ENCODE measurements at regions not wholly inside any gene's neighbourhood (a gene's known extent, or its start where the extent isn't known, plus 50 kb on each side); places are given as distances from the start of the nearest gene placed in this dataset.
"Not testable (repeated sequence)": the region's sequence is repeated elsewhere in the genome, so short reads cannot be mapped to it uniquely, and the experiment has no call there.

GRCh38 chr12:92987362-92987761 is 58.3 kb upstream of the EEA1 start:
- DNase-seq: peak; percentile 73

DNA sequence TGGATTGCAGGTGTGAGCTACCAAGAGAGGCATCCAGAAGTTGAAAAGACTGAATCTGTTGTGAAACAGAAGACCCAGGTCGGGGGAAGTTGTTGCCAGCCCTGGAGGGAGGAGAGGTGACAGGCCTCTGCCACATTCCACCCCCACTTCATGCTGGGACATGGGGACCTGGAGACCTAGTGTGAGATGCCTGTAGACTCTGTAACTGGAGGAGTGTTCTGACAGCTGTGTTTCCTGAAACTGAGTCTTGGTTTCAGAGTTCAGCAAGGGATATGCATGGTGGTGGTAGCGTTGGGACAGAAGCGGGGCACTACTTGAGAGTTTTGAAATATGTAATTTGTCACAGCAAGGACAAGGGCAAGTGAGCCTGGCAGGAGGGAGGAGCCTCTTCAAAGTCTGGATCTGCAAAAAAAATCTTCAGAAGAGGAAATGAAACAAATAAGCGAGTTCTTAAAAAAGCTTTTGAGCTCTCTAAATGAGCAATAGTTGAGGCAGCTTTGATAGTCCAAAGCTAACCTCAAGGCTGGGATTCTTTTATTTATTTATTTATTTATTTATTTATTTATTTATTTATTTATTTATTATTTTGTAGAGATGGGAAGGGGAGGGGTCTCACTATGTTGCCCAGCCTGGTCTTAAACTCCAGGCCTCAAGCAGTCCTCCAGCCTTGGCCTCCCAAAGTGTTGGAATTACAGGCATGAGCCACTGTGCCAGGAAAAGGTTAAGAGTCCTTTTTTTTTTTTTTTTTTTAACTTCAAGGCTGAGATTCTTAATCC is 58.9 kb upstream of the EEA1 start:
- DNase-seq: no peak

- no peak for DNase-seq
Measured at GRCh38 chr12:92988622-92989130, 59.6 kb upstream of the EEA1 start.

DNA sequence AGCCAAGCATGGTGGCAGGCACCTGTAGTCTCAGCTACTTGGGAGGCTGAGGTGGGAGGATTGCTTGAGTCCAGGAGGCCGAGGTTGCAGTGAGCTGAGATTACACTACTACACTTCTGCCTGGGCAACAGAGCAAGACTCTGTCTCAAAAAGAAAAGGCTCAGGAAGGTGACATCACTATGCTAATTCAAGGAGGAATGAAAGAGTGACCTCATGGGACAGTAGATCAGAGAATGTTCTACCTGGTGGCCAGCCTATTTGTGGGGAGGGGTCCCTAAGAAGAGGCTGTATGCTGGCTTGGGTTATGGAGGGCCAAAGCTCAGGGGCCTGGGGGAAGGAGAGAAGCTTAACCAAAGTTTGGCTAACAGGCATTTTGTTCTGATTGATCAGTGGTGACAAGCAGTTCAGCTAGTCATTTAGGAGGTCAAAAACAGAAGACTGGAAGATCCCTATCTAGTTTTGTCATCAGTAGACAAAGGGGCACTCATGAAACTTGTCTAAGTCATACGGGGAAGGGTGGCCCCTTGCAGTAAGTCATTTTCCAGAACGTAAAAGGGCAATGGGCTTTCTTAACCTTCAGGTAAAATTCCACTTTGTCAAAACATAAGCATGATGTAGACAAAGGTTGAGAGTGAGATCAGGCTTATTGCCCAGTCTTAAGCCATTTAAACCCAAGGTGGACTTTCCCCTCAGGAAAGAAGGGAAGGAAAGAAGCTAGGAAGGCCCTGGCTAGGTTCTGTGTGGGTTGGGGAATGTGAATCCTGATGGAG is 60.8 kb upstream of the EEA1 start:
- no peak for DNase-seq

DNA sequence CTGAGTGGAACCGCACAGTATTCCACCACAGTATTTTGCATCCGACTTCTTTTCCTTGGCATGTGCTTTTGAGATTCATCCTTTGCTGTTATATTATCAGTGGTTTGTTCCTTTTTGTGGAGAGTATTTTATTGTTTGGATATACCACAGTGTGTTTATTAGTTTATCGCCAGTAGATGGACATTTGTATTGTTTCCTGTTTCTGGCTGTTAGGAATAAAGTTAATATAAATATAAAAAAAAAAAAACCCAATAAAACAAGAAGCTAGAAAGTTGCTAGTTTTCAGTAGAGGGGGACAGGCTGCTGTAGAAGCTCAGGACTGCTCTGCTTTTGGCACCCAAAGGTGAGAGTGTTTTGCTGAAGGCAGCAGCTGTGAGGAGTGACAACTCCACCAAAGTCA is 62.0 kb upstream of the EEA1 start:
- no peak for DNase-seq

- DNase-seq: no peak
Measured at GRCh38 chr12:92992041-92992440, 62.9 kb upstream of the EEA1 start.

DNA sequence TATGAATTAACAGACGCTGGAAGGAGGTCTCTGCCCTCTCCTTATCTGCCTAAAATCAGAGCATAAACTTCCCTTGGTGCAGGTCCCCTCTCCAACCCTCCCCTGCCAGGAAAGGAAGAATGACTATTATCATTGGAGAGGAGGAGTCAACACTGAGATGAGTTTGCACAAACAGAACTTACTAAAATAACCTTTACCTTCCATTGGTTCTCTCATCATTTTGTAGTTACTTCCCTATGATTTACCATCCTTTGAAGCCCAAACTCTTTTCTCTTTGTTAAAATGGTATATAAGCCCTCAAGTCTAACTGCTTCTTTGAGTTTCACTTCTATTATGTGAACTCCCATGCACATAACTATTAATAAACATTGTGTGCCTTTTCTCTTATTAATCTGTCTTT is 64.2 kb upstream of the EEA1 start:
- no peak for DNase-seq

- no peak for DNase-seq
Measured at GRCh38 chr12:92995258-92995903, 66.3 kb upstream of the EEA1 start.

DNA sequence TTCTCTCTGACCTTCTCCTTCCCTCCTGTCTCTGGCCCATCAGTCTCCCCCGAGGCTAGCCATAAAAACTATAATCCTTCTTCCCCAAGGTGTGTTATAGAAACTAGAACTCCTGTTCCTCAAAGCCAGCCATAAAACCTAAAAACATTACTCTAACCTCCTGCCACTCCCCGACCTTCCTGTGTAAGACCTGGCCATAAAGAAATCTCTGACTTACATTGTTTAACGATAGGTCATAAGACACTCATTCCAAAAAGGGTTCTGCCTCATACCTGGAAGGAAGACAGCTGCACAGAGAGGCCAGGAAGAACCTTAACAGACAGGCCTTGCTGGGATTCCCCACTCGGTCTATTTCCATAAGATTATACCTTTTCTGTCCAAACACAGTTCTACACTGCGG is 70.9 kb upstream of the EEA1 start:
- no peak for DNase-seq

GRCh38 chr12:93001407-93001806 is 72.3 kb upstream of the EEA1 start:
- no peak for DNase-seq

GRCh38 chr12:93002293-93003054 is 73.4 kb upstream of the EEA1 start:
- no peak for DNase-seq

GRCh38 chr12:93003531-93004239 is 74.6 kb upstream of the EEA1 start:
- no peak for DNase-seq

DNA sequence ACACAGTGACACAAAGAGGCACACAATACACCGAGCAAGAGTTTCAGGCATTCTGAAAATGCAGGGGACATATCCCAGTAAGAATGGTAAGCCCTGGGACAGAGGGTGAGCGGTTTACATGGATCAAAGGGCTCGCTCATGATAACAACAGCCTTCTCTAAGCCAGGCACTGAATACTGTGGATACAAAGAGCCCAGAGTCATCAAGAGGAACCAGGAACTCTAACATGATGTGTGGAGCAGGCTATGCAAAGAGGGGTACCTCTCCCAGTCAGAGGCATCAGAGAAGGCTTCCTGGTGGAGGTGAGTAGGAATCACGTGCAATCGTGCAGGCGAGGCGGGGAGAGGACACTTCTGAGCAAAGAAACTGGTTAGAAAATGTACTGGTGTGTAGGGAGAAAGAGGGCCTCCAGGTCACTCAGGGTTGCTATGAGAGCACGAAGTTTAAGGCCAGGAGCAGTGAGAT is 76.9 kb upstream of the EEA1 start:
- no peak for DNase-seq

GRCh38 chr12:93006471-93007208 is 77.5 kb upstream of the EEA1 start:
- no peak for DNase-seq

- no peak for DNase-seq
Measured at GRCh38 chr12:93007544-93007943, 78.4 kb upstream of the EEA1 start.

- DNase-seq: no peak
Measured at GRCh38 chr12:93008044-93008778, 79.1 kb upstream of the EEA1 start.

DNA sequence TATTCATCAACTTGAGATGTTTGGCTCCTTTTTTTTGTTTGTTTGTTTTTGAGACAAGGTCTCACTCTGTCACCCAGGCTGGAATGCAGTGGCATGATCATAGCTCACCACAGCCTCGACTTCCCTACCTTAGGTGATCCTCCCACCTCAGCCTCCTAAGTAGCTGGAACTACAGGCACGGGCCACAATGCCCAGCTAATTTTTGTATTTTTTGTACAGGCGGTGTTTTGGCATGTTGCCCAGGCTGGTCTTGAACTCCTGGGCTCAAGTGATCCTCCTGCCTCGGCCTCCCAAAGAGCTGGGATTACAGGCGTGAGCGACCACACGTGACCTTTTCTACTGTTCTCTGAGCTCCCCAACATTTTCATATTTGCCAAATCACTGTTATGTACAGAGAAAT is 79.8 kb upstream of the EEA1 start:
- DNase-seq: not testable (repeated sequence)

- DNase-seq: no peak
Measured at GRCh38 chr12:93009533-93009932, 80.4 kb upstream of the EEA1 start.

DNA sequence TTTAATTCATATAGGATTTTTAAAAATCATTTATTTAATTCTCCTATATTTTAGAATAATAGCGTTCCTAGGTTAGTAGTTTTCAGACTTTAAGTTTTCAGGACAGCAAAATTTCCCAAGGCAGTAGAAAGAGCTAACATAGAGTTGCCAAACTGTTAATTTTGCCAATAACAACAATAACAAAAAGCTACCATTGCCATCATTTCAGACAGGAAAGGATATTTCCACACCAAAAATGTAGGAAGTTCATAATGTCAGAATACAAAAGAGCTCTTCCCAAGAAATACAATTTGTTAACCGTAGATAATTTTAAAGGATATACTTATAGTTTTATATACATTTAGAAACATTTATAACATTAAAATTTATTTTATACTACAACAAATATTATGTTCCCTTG is 81.4 kb upstream of the EEA1 start:
- no peak for DNase-seq

- DNase-seq: no peak
Measured at GRCh38 chr12:93011100-93011499, 82.0 kb upstream of the EEA1 start.
